ENCODE measurements at regions not wholly inside any gene's neighbourhood (a gene's known extent, or its start where the extent isn't known, plus 50 kb on each side); places are given as distances from the start of the nearest gene placed in this dataset.

DNA sequence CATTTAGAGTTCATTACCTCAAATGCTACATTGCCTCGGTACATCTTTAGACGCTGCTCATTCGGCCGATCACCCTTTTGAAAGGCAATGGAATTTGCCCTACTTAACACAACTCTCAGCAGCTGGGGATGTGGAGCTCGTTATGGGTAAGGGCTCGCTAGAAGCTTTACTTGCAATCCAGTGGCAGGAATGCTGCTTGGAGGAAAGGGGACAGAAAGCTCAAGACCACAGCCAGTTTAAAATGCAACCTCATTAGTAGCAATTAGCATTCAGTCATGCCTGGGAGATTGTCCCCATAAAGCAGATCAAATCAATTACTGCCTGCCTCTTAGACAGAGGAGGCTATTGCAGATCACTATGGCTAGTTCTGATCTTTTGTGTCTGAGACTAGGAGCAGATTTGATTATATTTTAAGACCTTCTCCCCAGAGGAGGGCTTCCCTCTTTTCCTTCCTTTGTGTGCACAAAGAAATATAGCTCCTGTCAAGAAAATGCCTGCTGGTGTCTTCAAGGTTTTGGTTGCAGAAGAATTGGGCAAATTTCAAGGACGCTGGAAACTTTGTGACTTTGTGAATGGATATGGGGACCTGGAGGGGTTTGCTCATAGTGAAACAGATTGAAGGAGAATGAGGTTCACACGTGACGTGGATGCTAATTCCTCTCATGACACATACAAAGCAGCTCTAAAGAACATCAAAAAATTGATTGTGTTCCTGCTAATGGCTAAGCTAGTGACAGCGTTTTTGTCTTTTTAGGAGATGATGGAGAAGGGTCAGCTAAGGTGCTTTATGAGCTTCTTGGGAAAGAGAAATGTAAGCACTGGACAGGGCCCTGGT lies 237.5 kb upstream of the GLRA2 start:
- H3K4me3 Mint-ChIP-seq, result no peak overlapping the region
- no peak for ATAC-seq (ENCODE audit: low read depth)
- POLR2A ChIA-PET, result no interaction called here

DNA sequence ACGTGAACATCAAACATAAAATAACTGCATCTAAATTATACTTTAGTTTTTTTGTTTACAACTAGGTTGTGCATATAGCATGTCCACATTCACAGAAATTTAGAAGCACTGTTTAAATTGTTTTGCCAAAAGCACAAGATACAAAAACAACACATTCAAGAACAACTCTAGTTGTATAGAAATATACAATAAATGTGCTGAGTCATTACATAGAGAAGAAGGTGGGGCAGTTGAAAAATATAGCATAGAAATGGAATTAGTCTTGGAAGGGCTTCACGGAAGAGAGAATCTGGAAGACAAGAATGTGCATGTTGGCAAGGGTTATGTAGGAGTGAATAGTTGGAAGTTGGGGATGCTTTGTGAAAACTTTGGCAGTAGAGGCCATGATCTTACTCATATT lies 239.0 kb upstream of the GLRA2 start:
- Mint-ChIP-seq H3K4me3 (no peak overlapping the region), H3K9me3 (ENCODE audit: insufficient read depth) (no peaks in the 10 kb centered on the region), H3K27ac (no peak overlapping the region), H3K4me1 (no peaks in the 10 kb centered on the region), H3K27me3 (no peaks in the 10 kb centered on the region)
- no peak overlapping the region for H3K4me3 ChIP-seq (ENCODE audit: control extremely low read depth in 1 of 5, extremely low read depth in 1 of 5, insufficient read depth in 1 of 5, low read depth in 2 of 5, low read length in 4 of 5)
- POLR2A ChIA-PET, result no interaction called here
- no peaks in the 10 kb centered on the region for H4K20me1 ChIP-seq (ENCODE audit: control insufficient read depth, insufficient read depth, low read length, poor library complexity, severe bottlenecking)
- H2AFZ ChIP-seq (ENCODE audit: insufficient read depth, low read depth, low read length, poor library complexity, severe bottlenecking), result no peak overlapping the region
- H3K9me3 ChIP-seq (ENCODE audit: control extremely low read depth in 1 of 3, control insufficient read depth in 2 of 3, insufficient read depth in 1 of 3, low read length in 2 of 3), result no peaks in the 10 kb centered on the region
- no CpG with 5 or more reads among the region's 2 CpGs for WGBS (ENCODE audit: insufficient coverage)
- CTCF ChIA-PET, result no interaction called here
- H3K27me3 ChIP-seq (replicated peaks in 1 of 4; ENCODE audit: control extremely low read depth in 1 of 4, control insufficient read depth in 3 of 4, insufficient read depth in 4 of 4, low read length in 3 of 4), result no peaks in the 10 kb centered on the region
- H3K4me1 ChIP-seq (ENCODE audit: control insufficient read depth in 2 of 2, insufficient read depth in 2 of 2, low read length in 2 of 2), result no peaks in the 10 kb centered on the region
- ATAC-seq (ENCODE audit: low read depth), result no peak
- no peaks in the 10 kb centered on the region for H3K79me2 ChIP-seq (ENCODE audit: control insufficient read depth, insufficient read depth, low read length)
- intact Hi-C loops (cut with micrococcal nuclease), result no loop called here
- DNase-seq, result no peak
- no peak overlapping the region for H3K27ac ChIP-seq (ENCODE audit: low read length in 2 of 2)
- no peak overlapping the region for H3K4me2 ChIP-seq (replicated peaks; ENCODE audit: low read depth, low read length, poor library complexity, severe bottlenecking)
- TF ChIP-seq, protein P1, sequence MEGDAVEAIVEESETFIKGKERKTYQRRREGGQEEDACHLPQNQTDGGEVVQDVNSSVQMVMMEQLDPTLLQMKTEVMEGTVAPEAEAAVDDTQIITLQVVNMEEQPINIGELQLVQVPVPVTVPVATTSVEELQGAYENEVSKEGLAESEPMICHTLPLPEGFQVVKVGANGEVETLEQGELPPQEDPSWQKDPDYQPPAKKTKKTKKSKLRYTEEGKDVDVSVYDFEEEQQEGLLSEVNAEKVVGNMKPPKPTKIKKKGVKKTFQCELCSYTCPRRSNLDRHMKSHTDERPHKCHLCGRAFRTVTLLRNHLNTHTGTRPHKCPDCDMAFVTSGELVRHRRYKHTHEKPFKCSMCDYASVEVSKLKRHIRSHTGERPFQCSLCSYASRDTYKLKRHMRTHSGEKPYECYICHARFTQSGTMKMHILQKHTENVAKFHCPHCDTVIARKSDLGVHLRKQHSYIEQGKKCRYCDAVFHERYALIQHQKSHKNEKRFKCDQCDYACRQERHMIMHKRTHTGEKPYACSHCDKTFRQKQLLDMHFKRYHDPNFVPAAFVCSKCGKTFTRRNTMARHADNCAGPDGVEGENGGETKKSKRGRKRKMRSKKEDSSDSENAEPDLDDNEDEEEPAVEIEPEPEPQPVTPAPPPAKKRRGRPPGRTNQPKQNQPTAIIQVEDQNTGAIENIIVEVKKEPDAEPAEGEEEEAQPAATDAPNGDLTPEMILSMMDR (IDR thresholded peaks at IDR 0.05), result no peak
- TF ChIP-seq EZH2 (IDR thresholded peaks at IDR 0.05; ENCODE audit: borderline replicate concordance, insufficient read depth, low read depth, low read length, poor library complexity, severe bottlenecking), result no peak
- no peaks in the 10 kb centered on the region for H3K36me3 ChIP-seq (replicated peaks in 1 of 2; ENCODE audit: control extremely low read depth in 1 of 2, control insufficient read depth in 1 of 2, extremely low read depth in 1 of 2, insufficient read depth in 2 of 2, low read length in 1 of 2)
- no peak overlapping the region for H3K9ac ChIP-seq (ENCODE audit: low read length)

More for the DNA sequence above, 237.5 kb upstream of the GLRA2 start:
- no peak overlapping the region for H2AFZ ChIP-seq (ENCODE audit: insufficient read depth, low read depth, low read length, poor library complexity, severe bottlenecking)
- H3K4me3 ChIP-seq (ENCODE audit: control extremely low read depth in 1 of 5, extremely low read depth in 1 of 5, insufficient read depth in 1 of 5, low read depth in 2 of 5, low read length in 4 of 5), result no peak overlapping the region
- H3K36me3 ChIP-seq (replicated peaks in 1 of 2; ENCODE audit: control extremely low read depth in 1 of 2, control insufficient read depth in 1 of 2, extremely low read depth in 1 of 2, insufficient read depth in 2 of 2, low read length in 1 of 2), result no peaks in the 10 kb centered on the region
- H3K27ac ChIP-seq (ENCODE audit: low read length in 2 of 2), result no peak overlapping the region
- intact Hi-C loops (cut with micrococcal nuclease), result no loop called here
- H4K20me1 ChIP-seq (ENCODE audit: control insufficient read depth, insufficient read depth, low read length, poor library complexity, severe bottlenecking), result no peaks in the 10 kb centered on the region
- Mint-ChIP-seq H3K27ac (no peak overlapping the region), H3K27me3 (no peaks in the 10 kb centered on the region), H3K9me3 (ENCODE audit: insufficient read depth) (no peaks in the 10 kb centered on the region), H3K4me1 (no peaks in the 10 kb centered on the region)
- no peaks in the 10 kb centered on the region for H3K79me2 ChIP-seq (ENCODE audit: control insufficient read depth, insufficient read depth, low read length)
- no peak for DNase-seq
- H3K4me2 ChIP-seq (replicated peaks; ENCODE audit: low read depth, low read length, poor library complexity, severe bottlenecking), result no peak overlapping the region
- no peaks in the 10 kb centered on the region for H3K9me3 ChIP-seq (ENCODE audit: control extremely low read depth in 1 of 3, control insufficient read depth in 2 of 3, insufficient read depth in 1 of 3, low read length in 2 of 3)
- TF ChIP-seq, protein P1 (IDR thresholded peaks at IDR 0.05), result no peak
- TF ChIP-seq EZH2 (IDR thresholded peaks at IDR 0.05; ENCODE audit: borderline replicate concordance, insufficient read depth, low read depth, low read length, poor library complexity, severe bottlenecking), result no peak
- WGBS (ENCODE audit: insufficient coverage), result no CpG with 5 or more reads among the region's 10 CpGs
- no peak overlapping the region for H3K9ac ChIP-seq (ENCODE audit: low read length)
- H3K4me1 ChIP-seq (ENCODE audit: control insufficient read depth in 2 of 2, insufficient read depth in 2 of 2, low read length in 2 of 2), result no peaks in the 10 kb centered on the region
- H3K27me3 ChIP-seq (replicated peaks in 1 of 4; ENCODE audit: control extremely low read depth in 1 of 4, control insufficient read depth in 3 of 4, insufficient read depth in 4 of 4, low read length in 3 of 4), result no peaks in the 10 kb centered on the region
- CTCF ChIA-PET, result no interaction called here

All from B cell (primary cell).